GM23248 (cell line): ENCODE measurements at regions not wholly inside any gene's neighbourhood (a gene's known extent, or its start where the extent isn't known, plus 50 kb on each side); places are given as distances from the start of the nearest gene placed in this dataset.

Source experiments
- DNase-seq: peaks from one replicate; pipeline ENCODE4 v3.0.0-alpha.2; 2015
- H2AFZ ChIP-seq: fragments of 200-600 bp; sonication (generic); 2 replicates; pipeline ENCODE4 v1.6.1; 2016; ENCODE audit warnings: antibody characterized with exemption
- H3F3A ChIP-seq: fragments of 200-600 bp; sonication (generic); 2 replicates; pipeline ENCODE4 v1.6.1; 2016; ENCODE audit warnings: mild to moderate bottlenecking, antibody characterized with exemption, mixed run types; ENCODE audit not compliant: insufficient read depth
- H3K27ac ChIP-seq: fragments of 200-600 bp; sonication (generic); 2 replicates; pipeline ENCODE4 v1.5.1; 2016; ENCODE audit warnings: mild to moderate bottlenecking
- H3K27me3 ChIP-seq: fragments of 200-600 bp; sonication (generic); replicated peaks from 2 replicates; pipeline ENCODE4 v1.6.1; 2016; ENCODE audit warnings: mild to moderate bottlenecking; ENCODE audit not compliant: insufficient read depth
- H3K36me3 ChIP-seq: fragments of 200-600 bp; sonication (generic); 2 replicates; pipeline ENCODE4 v1.6.1; 2016; ENCODE audit warnings: low read depth, mild to moderate bottlenecking
- H3K4me1 ChIP-seq: fragments of 200-600 bp; sonication (generic); 2 replicates; pipeline ENCODE4 v1.6.1; 2016; ENCODE audit warnings: mild to moderate bottlenecking; ENCODE audit not compliant: insufficient read depth
- H3K4me2 ChIP-seq: fragments of 200-600 bp; sonication (generic); one replicate; pipeline ENCODE4 v1.6.1; 2016; ENCODE audit warnings: mild to moderate bottlenecking; ENCODE audit not compliant: unreplicated experiment
- H3K4me3 ChIP-seq: fragments of 200-600 bp; sonication (generic); 2 replicates; pipeline ENCODE4 v1.5.1; 2016; ENCODE audit warnings: mild to moderate bottlenecking
- H3K79me2 ChIP-seq: fragments of 200-600 bp; sonication (generic); 2 replicates; pipeline ENCODE4 v1.6.1; 2016; ENCODE audit warnings: mild to moderate bottlenecking; ENCODE audit not compliant: insufficient read depth
- H3K9ac ChIP-seq: fragments of 200-600 bp; sonication (generic); 2 replicates; pipeline ENCODE4 v1.6.1; 2016; ENCODE audit warnings: mild to moderate bottlenecking
- H3K9me2 ChIP-seq: fragments of 200-600 bp; sonication (generic); 2 replicates; pipeline ENCODE4 v1.6.1; 2016; ENCODE audit warnings: mixed run types, mild to moderate bottlenecking, moderate library complexity; ENCODE audit not compliant: insufficient read depth
- H3K9me3 ChIP-seq: fragments of 200-600 bp; sonication (generic); one replicate; pipeline ENCODE4 v1.6.1; 2017; ENCODE audit warnings: low read depth
- H4K20me1 ChIP-seq: fragments of 200-600 bp; sonication (generic); 2 replicates; pipeline ENCODE4 v1.6.0; 2016; ENCODE audit not compliant: insufficient read depth
- EZH2 ChIP-seq: fragments of 200-600 bp; sonication (generic); IDR thresholded peaks from 2 replicates; pipeline ENCODE4 v1.6.1; 2018; ENCODE audit warnings: antibody characterized with exemption, mild to moderate bottlenecking; ENCODE audit not compliant: insufficient read depth, poor library complexity, severe bottlenecking
- EZH2phosphoT487 ChIP-seq: fragments of 200-600 bp; sonication (generic); IDR thresholded peaks from 2 replicates; pipeline ENCODE4 v1.6.1; 2018; ENCODE audit warnings: antibody characterized with exemption, moderate library complexity, mild to moderate bottlenecking, low read depth; ENCODE audit not compliant: insufficient read depth
- WGBS, 2 experiments: methylation state at CpG; one replicate each; pipeline ENCODE4 v1.1.6; 2015 to 2017; ENCODE audit warnings: low lambda C conversion rate in 2 of 2, low coverage in 1 of 2; ENCODE audit errors: missing lambda C conversion rate in 2 of 2; 5-methylcytosine and 5-hydroxymethylcytosine counted together
- in situ Hi-C: fragments of 300-500 bp; cut with MboI; formaldehyde crosslinking; loops from 2 replicates; pipeline ENCODE4 v1.15.0; 2020

GRCh38 chr16:48814994-48815393 lies 205.0 kb upstream of the N4BP1 start:
- in situ Hi-C loops = no loop called here
- H3K4me2 ChIP-seq = no peak overlapping the region
- H3K9me3 ChIP-seq = no peaks in the 10 kb centered on the region
- no peaks in the 10 kb centered on the region for H3K9me2 ChIP-seq
- TF ChIP-seq EZH2 (no peak), EZH2phosphoT487 (no peak)
- no peaks in the 10 kb centered on the region for H3F3A ChIP-seq
- WGBS, 2 experiments = 1 to 5% methylated on average over 8 of the region's 8 CpGs
- H2AFZ ChIP-seq = no peak overlapping the region
- H3K4me3 ChIP-seq = no peak overlapping the region
- H3K36me3 ChIP-seq = no peaks in the 10 kb centered on the region
- H3K27ac ChIP-seq = no peak overlapping the region
- peaks cover 18% of the 10 kb centered on the region for H3K27me3 ChIP-seq
- no peak for DNase-seq
- no peaks in the 10 kb centered on the region for H4K20me1 ChIP-seq
- no peak overlapping the region for H3K9ac ChIP-seq
- no peaks in the 10 kb centered on the region for H3K4me1 ChIP-seq
- no peaks in the 10 kb centered on the region for H3K79me2 ChIP-seq

GRCh38 chr16:48813485-48813884 lies 203.5 kb upstream of the N4BP1 start:
- H3K4me2 ChIP-seq = no peak overlapping the region
- in situ Hi-C loops = no loop called here
- no peak overlapping the region for H3K27ac ChIP-seq
- no peak overlapping the region for H2AFZ ChIP-seq
- H3K9me3 ChIP-seq = no peaks in the 10 kb centered on the region
- no peak for DNase-seq
- H3K9ac ChIP-seq = no peak overlapping the region
- H3K4me1 ChIP-seq = no peaks in the 10 kb centered on the region
- H3K36me3 ChIP-seq = no peaks in the 10 kb centered on the region
- H4K20me1 ChIP-seq = no peaks in the 10 kb centered on the region
- H3K4me3 ChIP-seq = no peak overlapping the region
- TF ChIP-seq EZH2phosphoT487 = no peak
- no peak for TF ChIP-seq EZH2
- H3K27me3 ChIP-seq = peaks cover 19% of the 10 kb centered on the region
- no peaks in the 10 kb centered on the region for H3F3A ChIP-seq
- H3K79me2 ChIP-seq = no peaks in the 10 kb centered on the region
- no peaks in the 10 kb centered on the region for H3K9me2 ChIP-seq

GRCh38 chr16:48812856-48813255 lies 202.9 kb upstream of the N4BP1 start:
- Histone ChIP-seq H4K20me1 (no peaks in the 10 kb centered on the region), H2AFZ (no peak overlapping the region), H3K4me2 (no peak overlapping the region), H3K4me3 (no peak overlapping the region), H3K4me1 (no peaks in the 10 kb centered on the region), H3K9me3 (no peaks in the 10 kb centered on the region), H3K79me2 (no peaks in the 10 kb centered on the region), H3K36me3 (no peaks in the 10 kb centered on the region), H3K27ac (no peak overlapping the region), H3K9ac (no peak overlapping the region), H3K9me2 (no peaks in the 10 kb centered on the region), H3K27me3 (peaks cover 19% of the 10 kb centered on the region), H3F3A (no peaks in the 10 kb centered on the region)
- TF ChIP-seq EZH2phosphoT487 = no peak
- no peak for TF ChIP-seq EZH2
- 27 to 28% methylated on average over 4 of the region's 4 CpGs for WGBS, 2 experiments
- no peak for DNase-seq
- in situ Hi-C loops = no loop called here

- peaks cover 19% of the 10 kb centered on the region for H3K27me3 ChIP-seq
- no peak for DNase-seq
- H2AFZ ChIP-seq = no peak overlapping the region
- H3K9ac ChIP-seq = no peak overlapping the region
- H3K27ac ChIP-seq = no peak overlapping the region
- no peaks in the 10 kb centered on the region for H4K20me1 ChIP-seq
- H3K36me3 ChIP-seq = no peaks in the 10 kb centered on the region
- in situ Hi-C loops = no loop called here
- H3K4me3 ChIP-seq = no peak overlapping the region
- H3F3A ChIP-seq = no peaks in the 10 kb centered on the region
- H3K4me2 ChIP-seq = no peak overlapping the region
- H3K4me1 ChIP-seq = no peaks in the 10 kb centered on the region
- H3K79me2 ChIP-seq = no peaks in the 10 kb centered on the region
- H3K9me2 ChIP-seq = no peaks in the 10 kb centered on the region
- no peaks in the 10 kb centered on the region for H3K9me3 ChIP-seq
- WGBS, 2 experiments = 19 to 22% methylated on average over 8 to 11 of the region's 11 CpGs
- no peak for TF ChIP-seq EZH2phosphoT487
- no peak for TF ChIP-seq EZH2
Measured at GRCh38 chr16:48811478-48811877, 201.5 kb upstream of the N4BP1 start.

GRCh38 chr16:48810803-48811453 lies 200.9 kb upstream of the N4BP1 start:
- TF ChIP-seq EZH2phosphoT487 (no peak), EZH2 (no peak)
- Histone ChIP-seq H3K27ac (no peak overlapping the region), H3F3A (no peaks in the 10 kb centered on the region), H3K4me3 (no peak overlapping the region), H3K9me3 (no peaks in the 10 kb centered on the region), H4K20me1 (no peaks in the 10 kb centered on the region), H3K4me2 (no peak overlapping the region), H3K9ac (no peak overlapping the region), H3K36me3 (no peaks in the 10 kb centered on the region), H2AFZ (no peak overlapping the region), H3K9me2 (no peaks in the 10 kb centered on the region), H3K79me2 (no peaks in the 10 kb centered on the region), H3K4me1 (no peaks in the 10 kb centered on the region), H3K27me3 (peaks cover 19% of the 10 kb centered on the region)
- DNase-seq = no peak
- 4 to 5% methylated on average over 44 to 59 of the region's 70 CpGs for WGBS, 2 experiments
- in situ Hi-C loops = no loop called here
